ENCODE measurements at regions not wholly inside any gene's neighbourhood (a gene's known extent, or its start where the extent isn't known, plus 50 kb on each side); places are given as distances from the start of the nearest gene placed in this dataset.

DNA sequence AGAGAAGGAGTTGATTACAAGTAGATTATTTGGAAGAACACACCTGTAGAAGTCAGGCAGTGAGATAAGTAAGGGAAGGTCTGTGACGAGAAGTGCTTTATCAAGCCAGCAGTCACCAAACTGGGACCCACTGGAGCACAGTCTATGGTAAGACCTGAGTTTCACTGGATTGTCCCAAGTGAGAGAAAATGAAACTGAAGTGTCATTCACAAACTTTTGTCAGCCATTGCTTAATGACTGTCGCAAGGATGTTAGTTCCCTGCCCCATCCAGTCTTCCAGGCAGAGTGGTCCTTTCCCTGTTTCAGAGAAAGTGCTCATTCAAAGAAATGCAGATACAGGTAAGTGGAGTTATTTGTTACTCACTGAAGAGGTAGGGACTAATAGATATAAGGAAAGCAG, 728.0 kb upstream of the TENM4 start:
- no peak for FAIRE-seq
- no peak for TF ChIP-seq RFX5 (IDR thresholded peaks at IDR 0.05; ENCODE audit: borderline replicate concordance, low read depth, low read length)
- TF ChIP-seq MAFK (IDR thresholded peaks at IDR 0.05; ENCODE audit: low read depth, low read length), result no peak
- TF ChIP-seq SAP30 (IDR thresholded peaks at IDR 0.05; ENCODE audit: insufficient read depth, insufficient replicate concordance, low read length), result no peak
- no peak for TF ChIP-seq BACH1 (IDR thresholded peaks at IDR 0.05; ENCODE audit: low read length)
- TF ChIP-seq SIX5 (IDR thresholded peaks at IDR 0.05; ENCODE audit: low read depth, low read length), result no peak
- no peak for TF ChIP-seq SUZ12 (IDR thresholded peaks at IDR 0.05; ENCODE audit: low read length)
- no peak for TF ChIP-seq JUND (IDR thresholded peaks at IDR 0.05; ENCODE audit: low read length)
- no peak for TF ChIP-seq CHD2 (IDR thresholded peaks at IDR 0.05; ENCODE audit: low read length)
- no peak for TF ChIP-seq BRCA1 (IDR thresholded peaks at IDR 0.05; ENCODE audit: low read depth, low read length)
- TF ChIP-seq HDAC6 (IDR thresholded peaks at IDR 0.05; ENCODE audit: low read depth, low read length), result no peak
- TF ChIP-seq KDM4A (IDR thresholded peaks at IDR 0.05; ENCODE audit: low read depth, low read length, severe bottlenecking), result no peak
- TF ChIP-seq CBX8 (IDR thresholded peaks at IDR 0.05; ENCODE audit: borderline replicate concordance, low read depth, low read length), result no peak
- no peak for TF ChIP-seq HDAC2 (IDR thresholded peaks at IDR 0.05; ENCODE audit: borderline replicate concordance in 1 of 2, low read depth in 2 of 2, low read length in 2 of 2)

More for the DNA sequence above, 728.0 kb upstream of the TENM4 start:
- 91% methylated on average over 2 of the region's 2 CpGs; no CpG with 5 or more reads in 1 of the 2 experiments for WGBS, 2 experiments (ENCODE audit: extremely low coverage in 1 of 2, insufficient coverage in 1 of 2, insufficient read length in 1 of 2, insufficient replicate concordance in 2 of 2, low coverage in 1 of 2, low lambda C conversion rate in 2 of 2, missing lambda C conversion rate in 1 of 2)
- Histone ChIP-seq H4K5ac (ENCODE audit: insufficient read length, low read depth, low read length) (no peak overlapping the region), H3K14ac (ENCODE audit: insufficient read length) (no peak overlapping the region), H3K9ac (replicated peaks in 1 of 4; ENCODE audit: extremely low read depth in 1 of 4, low read depth in 3 of 4, low read length in 3 of 4) (no peak overlapping the region), H3K79me2 (ENCODE audit: control insufficient read depth in 1 of 2, insufficient read depth in 2 of 2, low read length in 2 of 2) (no peaks in the 10 kb centered on the region), H3K56ac (replicated peaks; ENCODE audit: insufficient read length, low read depth, low read length) (no peak overlapping the region), H3K4ac (replicated peaks; ENCODE audit: insufficient read length, low read depth, low read length) (no peak overlapping the region), H3K79me1 (ENCODE audit: low read depth, low read length) (no peaks in the 10 kb centered on the region), H4K20me1 (replicated peaks in 1 of 2; ENCODE audit: control insufficient read depth in 1 of 2, insufficient read depth in 2 of 2, low read length in 2 of 2) (no peaks in the 10 kb centered on the region), H2BK12ac (ENCODE audit: low read depth, low read length) (no peak overlapping the region), H2AFZ (ENCODE audit: low read length) (no peak overlapping the region), H3K27ac (ENCODE audit: low read depth, low read length) (no peak overlapping the region), H3K23ac (ENCODE audit: insufficient read length) (no peak overlapping the region), H3K4me3 (ENCODE audit: extremely low read depth in 1 of 4, insufficient read depth in 2 of 4, low read depth in 3 of 4, low read length in 4 of 4) (no peak overlapping the region), H2BK5ac (ENCODE audit: low read depth, low read length) (no peak overlapping the region), H3K18ac (ENCODE audit: extremely low read depth, low read length) (no peak overlapping the region), H3K36me3 (ENCODE audit: control insufficient read depth in 2 of 4, insufficient read depth in 4 of 4, low read length in 3 of 4) (no peaks in the 10 kb centered on the region), H2BK120ac (replicated peaks; ENCODE audit: low read depth, low read length) (no peak overlapping the region), H4K91ac (replicated peaks; ENCODE audit: insufficient read length, low read length) (no peak overlapping the region), H3K27me3 (replicated peaks in 1 of 4; ENCODE audit: control insufficient read depth in 3 of 4, extremely low read depth in 1 of 4, insufficient read depth in 3 of 4, low read length in 3 of 4) (no peaks in the 10 kb centered on the region), H3K23me2 (ENCODE audit: low read depth, low read length) (no peaks in the 10 kb centered on the region), H2AK5ac (ENCODE audit: low read depth, low read length) (no peak overlapping the region), H4K8ac (ENCODE audit: extremely low read depth, insufficient read depth, low read length) (no peak overlapping the region), H3K4me1 (replicated peaks in 1 of 4; ENCODE audit: control insufficient read depth in 3 of 4, insufficient read depth in 4 of 4, low read length in 3 of 4) (peaks cover 0 to 4% (median 3%) of the 10 kb centered on the region in 4 experiments; a peak in 5 of 7 replicates), H3K4me2 (ENCODE audit: insufficient read depth in 1 of 2, low read depth in 2 of 2, low read length in 2 of 2) (no peak overlapping the region), H2BK20ac (ENCODE audit: low read length) (no peak overlapping the region), H3K9me3 (ENCODE audit: insufficient read depth in 2 of 2, low read depth in 1 of 2, low read length in 1 of 2) (no peaks in the 10 kb centered on the region), H2BK15ac (ENCODE audit: low read length) (no peak overlapping the region)
- no peak for DNase-seq (ENCODE audit: low read depth in 1 of 2, low spot score in 2 of 2)
- ChIA-PET CTCF (ENCODE audit: partially characterized antibody) (interaction anchor here (1.0 to 2.8 kb wide), 2 partner anchors 13 to 410 kb away, joined by 3 to 9 read pairs; no protein-coding TSS in a partner anchor), POLR2A (ENCODE audit: partially characterized antibody) (no interaction called here)

All from H1 (cell line).